Pancreas (tissue), 10 donors: ENCODE measurements at regions not wholly inside any gene's neighbourhood (a gene's known extent, or its start where the extent isn't known, plus 50 kb on each side); places are given as distances from the start of the nearest gene placed in this dataset.

Experiments
- ATAC-seq, 4 donors: fragments of 200-7000 bp; cut with Tn5 transposase; one replicate each; pipeline versions ENCODE4 v1.8.0 to v1.9.1; 2020; ENCODE audit warnings: mild to moderate bottlenecking in 4 of 4, moderate library complexity in 4 of 4
- DNase-seq, 6 donors: peaks; one replicate each; pipeline ENCODE4 v3.0.0-alpha.2; 2020
- FAIRE-seq: peaks from 2 replicates; lab custom pipeline; 2012; peaks lifted over from hg19 to GRCh38; lab: Jason Lieb, UNC
- H3K27ac ChIP-seq, 4 donors: fragments of 200-600 bp; sonication (generic); 1 replicate in 3 of 4; 2 replicates in 1 of 4; pipeline versions ENCODE4 v1.5.0 to v1.8.0; 2020
- H3K27me3 ChIP-seq, 4 donors: fragments of 200-600 bp; one replicate each; pipeline ENCODE4 v1.8.0; 2021
- H3K36me3 ChIP-seq, 3 donors: fragments of 200-600 bp; sonication (generic) in 1 of 3; one replicate each; pipeline versions ENCODE4 v1.5.0 to v1.8.0; 2020 to 2021
- H3K4me1 ChIP-seq, 3 donors: fragments of 200-600 bp; one replicate each; pipeline ENCODE4 v1.8.0; 2021
- H3K4me3 ChIP-seq, 4 donors: fragments of 200-600 bp; sonication (generic) in 2 of 4; one replicate each; pipeline versions ENCODE4 v1.5.0 to v1.8.0; 2020 to 2021
- H3K9me3 ChIP-seq, 4 donors: fragments of 200-600 bp; one replicate each; pipeline ENCODE4 v1.8.0; 2021
- CTCF ChIP-seq, 4 donors: fragments of 200-600 bp; sonication (generic) in 3 of 4; IDR thresholded peaks; one replicate each; pipeline versions ENCODE4 v1.5.0 to v1.8.0; 2021; ENCODE audit warnings: antibody characterized with exemption in 4 of 4
- WGBS, 2 donors: extraction: QIAGEN DNeasy Blood & Tissue Kit; methylation state at CpG; one replicate each; pipeline ENCODE4 v1.1.7; 2013; 5-methylcytosine and 5-hydroxymethylcytosine counted together
- intact Hi-C, 3 donors: fragments of 100-400 bp; cut with DNase I; formaldehyde crosslinking; loops; one replicate each; pipeline versions ENCODE4 v1.11.1 to v1.14.2; 2022
- donor health status: healthy with polysubstance abuse.
- donor health status: DM: no; HTN: no; CAD: no; lungs with moderate emphysema.
- donor health status: DM: no; HTN: no; CAD: no.
- donor health status: control.
- donor health status: control.
- donor health status: Bipolar disorder and iron deficiency.
- donor health status: DM: yes; HTN: yes; CAD: no.
- donor health status: DM: no; HTN: no; CAD: no.
- donor health status: DM: no; HTN: no; CAD: no.
- donor health status: DM: yes; HTN: yes; CAD: no.

GRCh38 chr7:32357535-32358277, 132.5 kb downstream of the LSM5 start:
- ATAC-seq = peak in 1 of 4 donors; percentile 41
- H3K4me1 ChIP-seq = no peaks in the 10 kb centered on the region
- no peak for TF ChIP-seq CTCF (IDR thresholded peaks at IDR 0.05)
- no peak overlapping the region for H3K4me3 ChIP-seq
- no peak for DNase-seq
- intact Hi-C loops = no loop called here
- H3K36me3 ChIP-seq = no peaks in the 10 kb centered on the region
- H3K27ac ChIP-seq = no peak overlapping the region
- no peak for FAIRE-seq
- H3K27me3 ChIP-seq = no peaks in the 10 kb centered on the region
- no peaks in the 10 kb centered on the region for H3K9me3 ChIP-seq
- 23 to 34% methylated on average over 8 of the region's 8 CpGs for WGBS, 2 donors

- peak; percentile 16 to 39 (median 25) for TF ChIP-seq CTCF (IDR thresholded peaks at IDR 0.05)
- WGBS, 2 donors = 82 to 88% methylated on average over 2 of the region's 2 CpGs
- Histone ChIP-seq H3K27ac (no peak overlapping the region), H3K9me3 (no peaks in the 10 kb centered on the region), H3K27me3 (no peaks in the 10 kb centered on the region), H3K4me1 (no peaks in the 10 kb centered on the region), H3K4me3 (no peak overlapping the region), H3K36me3 (no peaks in the 10 kb centered on the region)
- no peak for FAIRE-seq
- ATAC-seq = no peak
- no peak for DNase-seq
- intact Hi-C loops = no loop called here
Measured at GRCh38 chr7:32347244-32347828, 142.8 kb downstream of the LSM5 start.

- TF ChIP-seq CTCF (IDR thresholded peaks at IDR 0.05) = no peak
- intact Hi-C loops = no loop called here
- Histone ChIP-seq H3K27me3 (no peaks in the 10 kb centered on the region), H3K4me3 (no peak overlapping the region), H3K36me3 (no peaks in the 10 kb centered on the region), H3K27ac (no peak overlapping the region), H3K9me3 (no peaks in the 10 kb centered on the region), H3K4me1 (no peaks in the 10 kb centered on the region)
- ATAC-seq (no peak), FAIRE-seq (no peak), DNase-seq (no peak)
- WGBS, 2 donors = 38 to 44% methylated on average over 1 of the region's 1 CpG
Measured at GRCh38 chr7:32346253-32346652, 143.9 kb downstream of the LSM5 start.

- intact Hi-C loops = no loop called here
- no peak for TF ChIP-seq CTCF (IDR thresholded peaks at IDR 0.05)
- ATAC-seq (no peak), DNase-seq (no peak), FAIRE-seq (no peak)
- H3K9me3 ChIP-seq = peaks cover 0 to 4% (median 0%) of the 10 kb centered on the region in 4 donors
- H3K27me3 ChIP-seq = no peaks in the 10 kb centered on the region
- H3K27ac ChIP-seq = no peak overlapping the region
- no peak overlapping the region for H3K4me3 ChIP-seq
- no peaks in the 10 kb centered on the region for H3K4me1 ChIP-seq
- WGBS, 2 donors = 51 to 59% methylated on average over 2 of the region's 2 CpGs
- no peaks in the 10 kb centered on the region for H3K36me3 ChIP-seq
Measured at GRCh38 chr7:32336726-32337125, 153.5 kb downstream of the LSM5 start.

- Histone ChIP-seq H3K9me3 (peaks cover 0 to 4% (median 0%) of the 10 kb centered on the region in 4 donors), H3K4me3 (no peak overlapping the region), H3K36me3 (no peaks in the 10 kb centered on the region), H3K27me3 (no peaks in the 10 kb centered on the region), H3K27ac (no peak overlapping the region), H3K4me1 (no peaks in the 10 kb centered on the region)
- intact Hi-C loops = no loop called here
- ATAC-seq = no peak
- DNase-seq = no peak
- no peak for FAIRE-seq
- 87 to 88% methylated on average over 1 of the region's 1 CpG for WGBS, 2 donors
- no peak for TF ChIP-seq CTCF (IDR thresholded peaks at IDR 0.05)
Measured at GRCh38 chr7:32335107-32335506, 155.1 kb downstream of the LSM5 start.
